ENCODE measurements at regions not wholly inside any gene's neighbourhood (a gene's known extent, or its start where the extent isn't known, plus 50 kb on each side); places are given as distances from the start of the nearest gene placed in this dataset.

DNA sequence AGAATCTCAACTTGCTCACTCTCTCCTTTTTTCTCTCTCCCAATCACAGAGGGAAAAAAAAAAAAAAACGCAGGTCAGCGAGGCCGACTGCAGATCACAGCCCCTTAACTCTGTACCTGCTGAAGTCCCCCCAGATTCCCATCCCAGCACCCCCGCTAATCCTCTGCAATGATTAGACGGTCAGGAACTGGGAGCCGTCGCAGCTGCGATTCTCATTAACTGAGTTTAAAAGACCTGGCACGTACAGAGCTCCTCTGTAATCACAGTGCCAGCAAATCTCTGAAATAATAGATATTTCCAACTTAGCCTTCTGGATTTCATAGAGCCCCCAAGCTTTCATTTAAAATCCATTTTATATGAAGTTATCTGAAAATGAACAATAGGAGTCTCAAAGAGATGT is 84.4 kb downstream of the ANKRD60 start:
- DNase-seq (ENCODE audit: low read depth, low spot score) (no peak), ATAC-seq (no peak)
- Histone ChIP-seq H3K9me2 (ENCODE audit: insufficient read depth) (no peaks in the 10 kb centered on the region), H3K9ac (ENCODE audit: low read length) (no peak overlapping the region), H3K4me1 (ENCODE audit: control insufficient read depth in 1 of 2, insufficient read depth in 2 of 2, low read length in 2 of 2) (no peaks in the 10 kb centered on the region), H3K79me2 (ENCODE audit: insufficient read depth, low read length) (no peaks in the 10 kb centered on the region), H3K4me3 (replicated peaks in 1 of 2; ENCODE audit: low read depth in 1 of 2, low read length in 2 of 2) (no peak overlapping the region), H3K4me2 (ENCODE audit: low read length) (no peak overlapping the region), H3K36me3 (ENCODE audit: control insufficient read depth in 1 of 2, insufficient read depth in 2 of 2, low read length in 2 of 2) (no peaks in the 10 kb centered on the region), H2AFZ (ENCODE audit: low read depth, low read length, poor library complexity, severe bottlenecking) (no peak overlapping the region), H3K27me3 (ENCODE audit: insufficient read depth, low read length) (peaks cover 71% of the 10 kb centered on the region), H3K27ac (ENCODE audit: low read depth, low read length) (no peak overlapping the region), H3K9me3 (ENCODE audit: control insufficient read depth in 1 of 2, insufficient read depth in 1 of 2, low read depth in 1 of 2, low read length in 2 of 2) (no peaks in the 10 kb centered on the region), H4K20me1 (ENCODE audit: insufficient read depth) (no peaks in the 10 kb centered on the region)
- TF ChIP-seq, protein P1, sequence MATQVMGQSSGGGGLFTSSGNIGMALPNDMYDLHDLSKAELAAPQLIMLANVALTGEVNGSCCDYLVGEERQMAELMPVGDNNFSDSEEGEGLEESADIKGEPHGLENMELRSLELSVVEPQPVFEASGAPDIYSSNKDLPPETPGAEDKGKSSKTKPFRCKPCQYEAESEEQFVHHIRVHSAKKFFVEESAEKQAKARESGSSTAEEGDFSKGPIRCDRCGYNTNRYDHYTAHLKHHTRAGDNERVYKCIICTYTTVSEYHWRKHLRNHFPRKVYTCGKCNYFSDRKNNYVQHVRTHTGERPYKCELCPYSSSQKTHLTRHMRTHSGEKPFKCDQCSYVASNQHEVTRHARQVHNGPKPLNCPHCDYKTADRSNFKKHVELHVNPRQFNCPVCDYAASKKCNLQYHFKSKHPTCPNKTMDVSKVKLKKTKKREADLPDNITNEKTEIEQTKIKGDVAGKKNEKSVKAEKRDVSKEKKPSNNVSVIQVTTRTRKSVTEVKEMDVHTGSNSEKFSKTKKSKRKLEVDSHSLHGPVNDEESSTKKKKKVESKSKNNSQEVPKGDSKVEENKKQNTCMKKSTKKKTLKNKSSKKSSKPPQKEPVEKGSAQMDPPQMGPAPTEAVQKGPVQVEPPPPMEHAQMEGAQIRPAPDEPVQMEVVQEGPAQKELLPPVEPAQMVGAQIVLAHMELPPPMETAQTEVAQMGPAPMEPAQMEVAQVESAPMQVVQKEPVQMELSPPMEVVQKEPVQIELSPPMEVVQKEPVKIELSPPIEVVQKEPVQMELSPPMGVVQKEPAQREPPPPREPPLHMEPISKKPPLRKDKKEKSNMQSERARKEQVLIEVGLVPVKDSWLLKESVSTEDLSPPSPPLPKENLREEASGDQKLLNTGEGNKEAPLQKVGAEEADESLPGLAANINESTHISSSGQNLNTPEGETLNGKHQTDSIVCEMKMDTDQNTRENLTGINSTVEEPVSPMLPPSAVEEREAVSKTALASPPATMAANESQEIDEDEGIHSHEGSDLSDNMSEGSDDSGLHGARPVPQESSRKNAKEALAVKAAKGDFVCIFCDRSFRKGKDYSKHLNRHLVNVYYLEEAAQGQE (IDR thresholded peaks at IDR 0.05; ENCODE audit: low read depth) = no peak
- TF ChIP-seq SRF (IDR thresholded peaks at IDR 0.05; ENCODE audit: low read depth) = no peak
- TF ChIP-seq, protein P2, sequence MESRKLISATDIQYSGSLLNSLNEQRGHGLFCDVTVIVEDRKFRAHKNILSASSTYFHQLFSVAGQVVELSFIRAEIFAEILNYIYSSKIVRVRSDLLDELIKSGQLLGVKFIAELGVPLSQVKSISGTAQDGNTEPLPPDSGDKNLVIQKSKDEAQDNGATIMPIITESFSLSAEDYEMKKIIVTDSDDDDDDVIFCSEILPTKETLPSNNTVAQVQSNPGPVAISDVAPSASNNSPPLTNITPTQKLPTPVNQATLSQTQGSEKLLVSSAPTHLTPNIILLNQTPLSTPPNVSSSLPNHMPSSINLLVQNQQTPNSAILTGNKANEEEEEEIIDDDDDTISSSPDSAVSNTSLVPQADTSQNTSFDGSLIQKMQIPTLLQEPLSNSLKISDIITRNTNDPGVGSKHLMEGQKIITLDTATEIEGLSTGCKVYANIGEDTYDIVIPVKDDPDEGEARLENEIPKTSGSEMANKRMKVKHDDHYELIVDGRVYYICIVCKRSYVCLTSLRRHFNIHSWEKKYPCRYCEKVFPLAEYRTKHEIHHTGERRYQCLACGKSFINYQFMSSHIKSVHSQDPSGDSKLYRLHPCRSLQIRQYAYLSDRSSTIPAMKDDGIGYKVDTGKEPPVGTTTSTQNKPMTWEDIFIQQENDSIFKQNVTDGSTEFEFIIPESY (IDR thresholded peaks at IDR 0.05; ENCODE audit: extremely low read depth, insufficient replicate concordance, low read length) = no peak
- TF ChIP-seq CBX3 (IDR thresholded peaks at IDR 0.05; ENCODE audit: low read depth) = no peak
- no peak for TF ChIP-seq ELF1 (IDR thresholded peaks at IDR 0.05; ENCODE audit: borderline replicate concordance, low read depth)
- no peak for TF ChIP-seq ZNF274 (IDR thresholded peaks at IDR 0.05; ENCODE audit: low read depth, low read length)
- TF ChIP-seq EZH2 (IDR thresholded peaks at IDR 0.05) = no peak
- BruUV-seq (replicated peaks) = no TSS peak
- intact Hi-C loops (cut with micrococcal nuclease) = no loop called here
- POLR2A ChIA-PET = no interaction called here
- RAD21 ChIA-PET (ENCODE audit: low non-redundant PET in 1 of 2, low total read pairs in 2 of 2, uncharacterized antibody in 2 of 2, unreplicated experiment in 2 of 2) = no interaction called here
- CTCF ChIA-PET = no interaction called here

All from HCT116 (cell line).